T-helper 1 cell treated with Interleukin-12 subunit alpha and Interleukin-12 subunit beta and Interleukin-4 antibody, amounts not matched to agents 30 μg/mL and 1 μg/mL, for 36 hours (primary cell): ENCODE measurements at regions not wholly inside any gene's neighbourhood (a gene's known extent, or its start where the extent isn't known, plus 50 kb on each side); places are given as distances from the start of the nearest gene placed in this dataset.

Experiments
- H3K27ac Mint-ChIP-seq: one replicate; pipeline ENCODE4 v1.8.0; 2021; ENCODE audit warnings: mild to moderate bottlenecking, mixed read lengths
- H3K27me3 Mint-ChIP-seq: one replicate; pipeline ENCODE4 v1.8.0; 2021; ENCODE audit warnings: low read depth, mixed read lengths
- H3K36me3 Mint-ChIP-seq: one replicate; pipeline ENCODE4 v1.8.0; 2021; ENCODE audit warnings: low read depth, mixed read lengths
- H3K4me1 Mint-ChIP-seq: one replicate; pipeline ENCODE4 v1.8.0; 2021; ENCODE audit warnings: low read depth, mixed read lengths
- H3K4me3 Mint-ChIP-seq: one replicate; pipeline ENCODE4 v1.8.0; 2021; ENCODE audit warnings: mild to moderate bottlenecking, moderate library complexity, mixed read lengths
- H3K9me3 Mint-ChIP-seq: one replicate; pipeline ENCODE4 v1.8.0; 2021; ENCODE audit warnings: mixed read lengths

DNA sequence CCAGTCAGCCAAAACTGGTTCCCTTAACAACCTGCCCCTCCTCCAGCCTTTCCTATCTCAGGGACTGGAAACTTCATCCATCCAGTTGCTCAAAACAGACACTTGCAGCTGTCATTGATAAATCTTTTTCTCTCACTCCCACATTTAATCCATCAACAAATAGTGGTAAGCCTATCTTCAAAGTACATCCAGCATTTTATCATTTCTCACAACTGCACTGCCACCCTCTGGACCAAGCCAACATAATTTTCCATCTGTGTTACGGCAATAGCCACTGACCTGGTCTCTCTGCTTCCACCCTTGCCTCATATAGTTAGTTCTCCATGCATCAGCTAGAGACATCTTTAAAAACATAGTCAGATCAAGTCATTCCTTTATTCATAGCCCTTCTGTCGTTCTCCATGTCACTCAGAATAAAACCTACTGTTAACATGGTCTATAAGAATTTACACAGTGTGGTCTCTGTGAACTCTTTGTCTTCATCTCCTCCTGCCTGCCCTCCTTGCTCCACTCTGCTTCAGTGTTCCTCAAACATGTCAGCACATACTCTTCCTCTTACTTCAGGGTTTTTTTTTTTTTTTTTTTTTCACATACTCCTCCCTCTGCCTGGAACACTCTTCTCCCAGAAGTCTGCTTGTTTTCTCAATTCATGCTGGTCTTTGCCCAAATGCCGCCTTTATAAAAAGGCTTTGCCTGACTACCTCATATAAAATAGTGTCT, 102.5 kb upstream of the COL6A5 start:
- H3K27me3 Mint-ChIP-seq: no peaks in the 10 kb centered on the region
- H3K4me1 Mint-ChIP-seq: no peaks in the 10 kb centered on the region
- H3K27ac Mint-ChIP-seq: no peak overlapping the region
- no peaks in the 10 kb centered on the region for H3K9me3 Mint-ChIP-seq
- no peak overlapping the region for H3K4me3 Mint-ChIP-seq
- no peaks in the 10 kb centered on the region for H3K36me3 Mint-ChIP-seq

GRCh38 chr3:130243808-130244207, 101.7 kb upstream of the COL6A5 start:
- Mint-ChIP-seq H3K27me3 (no peaks in the 10 kb centered on the region), H3K9me3 (no peaks in the 10 kb centered on the region), H3K4me1 (no peaks in the 10 kb centered on the region), H3K4me3 (no peak overlapping the region), H3K27ac (no peak overlapping the region), H3K36me3 (no peaks in the 10 kb centered on the region)

GRCh38 chr3:130250982-130251381, 94.5 kb upstream of the COL6A5 start:
- no peaks in the 10 kb centered on the region for H3K4me1 Mint-ChIP-seq
- no peaks in the 10 kb centered on the region for H3K9me3 Mint-ChIP-seq
- H3K27ac Mint-ChIP-seq: no peak overlapping the region

DNA sequence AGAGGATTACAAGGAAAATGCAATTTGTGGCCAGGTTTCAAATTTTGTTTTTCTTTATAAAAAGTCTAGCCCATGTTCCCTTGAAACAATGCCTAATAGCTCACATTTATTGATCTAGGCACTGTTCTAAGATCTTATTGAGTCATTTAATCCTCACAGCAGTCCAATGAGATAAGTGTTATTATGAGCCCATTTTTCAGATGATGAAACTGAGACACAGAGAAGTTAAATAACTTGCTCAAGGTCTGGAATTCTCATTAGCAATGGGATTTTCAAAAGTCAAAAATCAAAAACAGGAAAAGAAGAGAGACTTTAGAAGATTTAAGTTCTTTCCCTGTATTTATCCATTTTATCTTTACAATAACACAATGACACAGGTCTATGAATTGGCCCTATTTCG, 90.0 kb upstream of the COL6A5 start:
- Mint-ChIP-seq H3K4me1 (no peaks in the 10 kb centered on the region), H3K4me3 (no peak overlapping the region), H3K27me3 (no peaks in the 10 kb centered on the region), H3K36me3 (no peaks in the 10 kb centered on the region), H3K27ac (no peak overlapping the region), H3K9me3 (no peaks in the 10 kb centered on the region)

More at GRCh38 chr3:130250982-130251381, 94.5 kb upstream of the COL6A5 start:
- no peaks in the 10 kb centered on the region for H3K27me3 Mint-ChIP-seq
- H3K4me3 Mint-ChIP-seq: no peak overlapping the region
- H3K36me3 Mint-ChIP-seq: no peaks in the 10 kb centered on the region

DNA sequence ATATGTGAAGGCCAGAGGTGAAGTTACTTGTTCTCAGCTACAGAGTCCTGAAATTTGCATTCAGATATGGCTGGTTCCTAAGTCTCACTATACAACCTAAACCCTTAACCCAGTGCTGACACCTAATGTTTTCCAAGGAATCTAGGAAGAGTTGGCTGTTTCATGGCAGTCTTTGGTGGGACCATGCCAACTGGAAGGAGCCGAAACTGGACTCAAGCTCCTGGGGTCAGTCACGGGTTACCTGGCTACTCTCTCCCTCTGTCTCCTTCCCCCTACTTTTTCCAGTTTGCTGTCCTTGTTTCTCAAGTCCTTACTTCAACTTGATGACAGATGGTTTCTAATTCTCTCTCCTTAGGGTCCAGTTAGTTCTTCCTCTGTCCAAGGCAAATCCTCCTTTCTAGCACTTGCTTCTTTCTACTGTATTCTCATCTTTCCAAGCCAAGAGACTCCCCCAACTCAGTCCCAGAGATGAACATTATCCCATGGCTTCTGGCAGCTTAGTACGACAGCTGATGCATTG, 88.6 kb upstream of the COL6A5 start:
- no peaks in the 10 kb centered on the region for H3K36me3 Mint-ChIP-seq
- H3K4me1 Mint-ChIP-seq: no peaks in the 10 kb centered on the region
- no peak overlapping the region for H3K27ac Mint-ChIP-seq
- H3K9me3 Mint-ChIP-seq: no peaks in the 10 kb centered on the region
- H3K4me3 Mint-ChIP-seq: no peak overlapping the region
- no peaks in the 10 kb centered on the region for H3K27me3 Mint-ChIP-seq

DNA sequence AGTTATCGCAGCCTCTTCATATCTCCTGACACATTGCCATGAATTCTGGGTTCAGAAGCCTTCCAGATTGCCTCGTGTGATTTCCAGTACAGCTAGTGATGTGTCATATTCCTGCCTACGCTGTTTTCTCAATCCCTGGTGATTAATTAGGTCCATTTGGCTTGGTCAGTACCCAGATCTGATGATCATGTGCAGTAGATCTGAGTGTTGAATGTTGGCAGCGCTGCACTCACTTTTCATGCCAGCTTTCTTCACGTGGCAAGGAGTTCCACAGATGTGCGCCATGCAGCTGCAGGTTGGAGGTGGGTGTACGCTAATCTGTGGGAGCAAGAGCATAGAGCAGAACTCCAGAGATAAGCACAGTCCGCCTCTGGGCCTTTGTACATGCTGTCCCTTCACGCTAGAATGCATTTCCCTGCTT, 86.9 kb upstream of the COL6A5 start:
- H3K4me1 Mint-ChIP-seq: no peaks in the 10 kb centered on the region
- H3K27ac Mint-ChIP-seq: no peak overlapping the region
- no peaks in the 10 kb centered on the region for H3K27me3 Mint-ChIP-seq
- H3K36me3 Mint-ChIP-seq: no peaks in the 10 kb centered on the region
- no peaks in the 10 kb centered on the region for H3K9me3 Mint-ChIP-seq
- no peak overlapping the region for H3K4me3 Mint-ChIP-seq

GRCh38 chr3:130259166-130259874, 86.2 kb upstream of the COL6A5 start:
- Mint-ChIP-seq H3K9me3 (no peaks in the 10 kb centered on the region), H3K4me1 (no peaks in the 10 kb centered on the region), H3K27ac (no peak overlapping the region), H3K36me3 (no peaks in the 10 kb centered on the region), H3K27me3 (no peaks in the 10 kb centered on the region), H3K4me3 (no peak overlapping the region)

- no peaks in the 10 kb centered on the region for H3K4me1 Mint-ChIP-seq
- no peaks in the 10 kb centered on the region for H3K36me3 Mint-ChIP-seq
- no peaks in the 10 kb centered on the region for H3K9me3 Mint-ChIP-seq
- no peaks in the 10 kb centered on the region for H3K27me3 Mint-ChIP-seq
- H3K4me3 Mint-ChIP-seq: no peak overlapping the region
- no peak overlapping the region for H3K27ac Mint-ChIP-seq
These were observed 84.6 kb upstream of the COL6A5 start for GRCh38 chr3:130260918-130261317.

- no peak overlapping the region for H3K4me3 Mint-ChIP-seq
- no peaks in the 10 kb centered on the region for H3K9me3 Mint-ChIP-seq
- H3K36me3 Mint-ChIP-seq: no peaks in the 10 kb centered on the region
- no peaks in the 10 kb centered on the region for H3K4me1 Mint-ChIP-seq
- H3K27ac Mint-ChIP-seq: no peak overlapping the region
- H3K27me3 Mint-ChIP-seq: peaks cover 3% of the 10 kb centered on the region
These were observed 81.8 kb upstream of the COL6A5 start for GRCh38 chr3:130263708-130264107.

GRCh38 chr3:130266817-130267216, 78.7 kb upstream of the COL6A5 start:
- no peaks in the 10 kb centered on the region for H3K9me3 Mint-ChIP-seq
- H3K36me3 Mint-ChIP-seq: no peaks in the 10 kb centered on the region
- no peak overlapping the region for H3K27ac Mint-ChIP-seq
- H3K27me3 Mint-ChIP-seq: peaks cover 3% of the 10 kb centered on the region
- no peaks in the 10 kb centered on the region for H3K4me1 Mint-ChIP-seq
- H3K4me3 Mint-ChIP-seq: no peak overlapping the region

GRCh38 chr3:130276203-130276803, 69.2 kb upstream of the COL6A5 start:
- Mint-ChIP-seq H3K36me3 (no peaks in the 10 kb centered on the region), H3K27ac (no peak overlapping the region), H3K27me3 (peaks cover 9% of the 10 kb centered on the region), H3K9me3 (no peaks in the 10 kb centered on the region), H3K4me3 (no peak overlapping the region), H3K4me1 (no peaks in the 10 kb centered on the region)

DNA sequence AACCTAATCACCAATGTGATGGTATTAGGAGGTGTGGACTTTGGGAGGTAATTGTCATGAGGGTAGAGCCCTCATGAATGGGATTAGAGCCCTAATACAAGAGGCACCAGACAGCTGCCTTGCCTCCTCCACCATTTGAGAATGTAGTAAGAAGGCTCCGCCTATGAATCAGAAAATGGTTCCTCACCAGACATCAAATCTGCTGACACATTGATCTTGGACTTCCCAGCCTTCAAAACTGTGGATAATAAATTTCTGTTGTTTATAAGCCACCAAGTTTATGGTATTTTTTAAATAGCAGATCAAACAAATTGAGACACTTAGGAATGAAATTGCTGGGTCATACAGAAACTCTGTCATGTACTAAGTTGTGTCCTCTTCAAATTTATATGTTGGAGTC, 56.8 kb upstream of the COL6A5 start:
- no peak overlapping the region for H3K4me3 Mint-ChIP-seq
- H3K9me3 Mint-ChIP-seq: no peaks in the 10 kb centered on the region
- no peaks in the 10 kb centered on the region for H3K36me3 Mint-ChIP-seq
- H3K27me3 Mint-ChIP-seq: peaks cover 8% of the 10 kb centered on the region
- H3K4me1 Mint-ChIP-seq: no peaks in the 10 kb centered on the region
- no peak overlapping the region for H3K27ac Mint-ChIP-seq

GRCh38 chr3:130291148-130291547, 54.3 kb upstream of the COL6A5 start:
- no peaks in the 10 kb centered on the region for H3K27me3 Mint-ChIP-seq
- no peaks in the 10 kb centered on the region for H3K36me3 Mint-ChIP-seq
- H3K4me1 Mint-ChIP-seq: no peaks in the 10 kb centered on the region
- H3K27ac Mint-ChIP-seq: no peak overlapping the region
- H3K9me3 Mint-ChIP-seq: no peaks in the 10 kb centered on the region
- H3K4me3 Mint-ChIP-seq: no peak overlapping the region

- Mint-ChIP-seq H3K27me3 (no peaks in the 10 kb centered on the region), H3K4me3 (no peak overlapping the region), H3K27ac (no peak overlapping the region), H3K36me3 (no peaks in the 10 kb centered on the region), H3K4me1 (no peaks in the 10 kb centered on the region), H3K9me3 (no peaks in the 10 kb centered on the region)
These were observed 52.2 kb upstream of the COL6A5 start for GRCh38 chr3:130293247-130293646.
